SJCRH30 (cell line): ENCODE measurements at regions not wholly inside any gene's neighbourhood (a gene's known extent, or its start where the extent isn't known, plus 50 kb on each side); places are given as distances from the start of the nearest gene placed in this dataset.
A peak's percentile ranks its signal among the peaks of the same experiment; 100 is the strongest.

Source experiments
- DNase-seq, 2 experiments: peaks; one replicate each; pipeline ENCODE4 v3.0.0-alpha.2; 2015 to 2020
- H3K27ac ChIP-seq: fragments of 250-450 bp; sonication (Bioruptor Pico); 2 replicates; pipeline ENCODE4 v1.5.1; 2020; ENCODE audit warnings: mild to moderate bottlenecking, moderate library complexity
- H3K27me3 ChIP-seq: fragments of 250-450 bp; sonication (Bioruptor Pico); 2 replicates; pipeline ENCODE4 v1.5.1; 2020; ENCODE audit warnings: mild to moderate bottlenecking, moderate library complexity
- H3K36me3 ChIP-seq: fragments of 250-450 bp; sonication (Bioruptor Pico); 2 replicates; pipeline ENCODE4 v1.5.1; 2020; ENCODE audit warnings: mild to moderate bottlenecking, moderate library complexity
- H3K4me1 ChIP-seq: fragments of 250-450 bp; sonication (Bioruptor Pico); 2 replicates; pipeline ENCODE4 v1.5.1; 2020; ENCODE audit warnings: mild to moderate bottlenecking, moderate library complexity
- H3K4me3 ChIP-seq: fragments of 250-450 bp; sonication (Bioruptor Pico); 2 replicates; pipeline ENCODE4 v1.5.1; 2020; ENCODE audit warnings: mild to moderate bottlenecking, moderate library complexity
- H3K9me3 ChIP-seq: fragments of 250-450 bp; sonication (Bioruptor Pico); replicated peaks from 2 replicates; pipeline ENCODE4 v1.5.1; 2020; ENCODE audit warnings: mild to moderate bottlenecking, moderate library complexity

- no peaks in the 10 kb centered on the region for H3K4me1 ChIP-seq
- H3K4me3 ChIP-seq: no peak overlapping the region
Observed at GRCh38 chr3:76152028-76152427, 366.7 kb upstream of the ZNF717 start.

GRCh38 chr3:76161856-76162255 lies 376.5 kb upstream of the ZNF717 start:
- Histone ChIP-seq H3K4me1 (no peaks in the 10 kb centered on the region), H3K36me3 (no peaks in the 10 kb centered on the region), H3K27ac (no peak overlapping the region), H3K9me3 (no peaks in the 10 kb centered on the region), H3K4me3 (no peak overlapping the region), H3K27me3 (no peaks in the 10 kb centered on the region)
- DNase-seq: no peak

More at GRCh38 chr3:76152028-76152427, 366.7 kb upstream of the ZNF717 start:
- Histone ChIP-seq H3K27ac (no peak overlapping the region), H3K9me3 (no peaks in the 10 kb centered on the region), H3K27me3 (no peaks in the 10 kb centered on the region), H3K36me3 (no peaks in the 10 kb centered on the region)
- DNase-seq: no peak

GRCh38 chr3:76171647-76172046 lies 386.3 kb upstream of the ZNF717 start:
- Histone ChIP-seq H3K36me3 (no peaks in the 10 kb centered on the region), H3K4me1 (no peaks in the 10 kb centered on the region), H3K27me3 (no peaks in the 10 kb centered on the region), H3K27ac (no peak overlapping the region), H3K4me3 (no peak overlapping the region), H3K9me3 (no peaks in the 10 kb centered on the region)
- no peak for DNase-seq

- no peak overlapping the region for H3K4me3 ChIP-seq
- no peaks in the 10 kb centered on the region for H3K36me3 ChIP-seq
- no peak overlapping the region for H3K27ac ChIP-seq
- H3K27me3 ChIP-seq: no peaks in the 10 kb centered on the region
- H3K4me1 ChIP-seq: no peaks in the 10 kb centered on the region
- no peak for DNase-seq
- no peaks in the 10 kb centered on the region for H3K9me3 ChIP-seq
Observed at GRCh38 chr3:76177610-76178009, 392.3 kb upstream of the ZNF717 start.

- no peak overlapping the region for H3K27ac ChIP-seq
- H3K36me3 ChIP-seq: no peaks in the 10 kb centered on the region
- H3K9me3 ChIP-seq: no peaks in the 10 kb centered on the region
- H3K4me1 ChIP-seq: no peaks in the 10 kb centered on the region
- no peak overlapping the region for H3K4me3 ChIP-seq
- DNase-seq: no peak
- H3K27me3 ChIP-seq: no peaks in the 10 kb centered on the region
Observed at GRCh38 chr3:76178412-76178811, 393.1 kb upstream of the ZNF717 start.

- Histone ChIP-seq H3K27me3 (no peaks in the 10 kb centered on the region), H3K4me1 (no peaks in the 10 kb centered on the region), H3K27ac (no peak overlapping the region), H3K9me3 (no peaks in the 10 kb centered on the region), H3K36me3 (no peaks in the 10 kb centered on the region), H3K4me3 (no peak overlapping the region)
- DNase-seq: no peak
Observed at GRCh38 chr3:76181213-76181612, 395.9 kb upstream of the ZNF717 start.

- Histone ChIP-seq H3K27ac (no peak overlapping the region; the same call in 1 of the 2 replicates), H3K9me3 (no peaks in the 10 kb centered on the region)
- no peak for DNase-seq
Observed at GRCh38 chr3:76198086-76198485, 412.7 kb upstream of the ZNF717 start.

GRCh38 chr3:76199382-76199781 lies 414.0 kb upstream of the ZNF717 start:
- H3K27ac ChIP-seq: peak overlapping the region; percentile 88
- no peaks in the 10 kb centered on the region for H3K9me3 ChIP-seq
- H3K4me1 ChIP-seq: peaks cover 19% of the 10 kb centered on the region
- no peaks in the 10 kb centered on the region for H3K27me3 ChIP-seq
- no peaks in the 10 kb centered on the region for H3K36me3 ChIP-seq
- no peak overlapping the region for H3K4me3 ChIP-seq
- DNase-seq: peak; percentile 64 to 87

More at GRCh38 chr3:76198086-76198485, 412.7 kb upstream of the ZNF717 start:
- H3K4me3 ChIP-seq: no peak overlapping the region
- no peaks in the 10 kb centered on the region for H3K27me3 ChIP-seq
- H3K4me1 ChIP-seq: peaks cover 19% of the 10 kb centered on the region
- no peaks in the 10 kb centered on the region for H3K36me3 ChIP-seq

- H3K36me3 ChIP-seq: no peaks in the 10 kb centered on the region
- peaks cover 15% of the 10 kb centered on the region for H3K4me1 ChIP-seq
- no peaks in the 10 kb centered on the region for H3K27me3 ChIP-seq
- H3K9me3 ChIP-seq: no peaks in the 10 kb centered on the region
- H3K27ac ChIP-seq: no peak overlapping the region
- peak; percentile 16 to 48 for DNase-seq
- no peak overlapping the region for H3K4me3 ChIP-seq
Observed at GRCh38 chr3:76203578-76203977, 418.2 kb upstream of the ZNF717 start.

GRCh38 chr3:76206346-76206745 lies 421.0 kb upstream of the ZNF717 start:
- no peak overlapping the region for H3K27ac ChIP-seq
- H3K4me1 ChIP-seq: no peaks in the 10 kb centered on the region
- H3K36me3 ChIP-seq: no peaks in the 10 kb centered on the region
- no peak overlapping the region for H3K4me3 ChIP-seq
- H3K27me3 ChIP-seq: no peaks in the 10 kb centered on the region
- no peak for DNase-seq
- H3K9me3 ChIP-seq: no peaks in the 10 kb centered on the region

- Histone ChIP-seq H3K27ac (no peak overlapping the region), H3K9me3 (no peaks in the 10 kb centered on the region), H3K4me1 (no peaks in the 10 kb centered on the region), H3K36me3 (no peaks in the 10 kb centered on the region), H3K4me3 (no peak overlapping the region), H3K27me3 (no peaks in the 10 kb centered on the region)
- no peak for DNase-seq
Observed at GRCh38 chr3:76212679-76213078, 427.3 kb upstream of the ZNF717 start.

GRCh38 chr3:76222201-76222600 lies 436.9 kb upstream of the ZNF717 start:
- H3K36me3 ChIP-seq: no peaks in the 10 kb centered on the region
- peaks cover 3% of the 10 kb centered on the region; the same call in 1 of the 2 replicates for H3K4me1 ChIP-seq
- H3K27ac ChIP-seq: no peak overlapping the region
- no peak overlapping the region for H3K4me3 ChIP-seq
- DNase-seq: peak in 1 of 2 experiments; percentile 47
- H3K27me3 ChIP-seq: no peaks in the 10 kb centered on the region
- H3K9me3 ChIP-seq: no peaks in the 10 kb centered on the region

GRCh38 chr3:76231258-76231657 lies 445.9 kb upstream of the ZNF717 start:
- H3K9me3 ChIP-seq: no peaks in the 10 kb centered on the region
- H3K4me1 ChIP-seq: no peaks in the 10 kb centered on the region
- H3K4me3 ChIP-seq: no peak overlapping the region
- no peak for DNase-seq
- no peaks in the 10 kb centered on the region for H3K27me3 ChIP-seq
- H3K27ac ChIP-seq: no peak overlapping the region
- H3K36me3 ChIP-seq: no peaks in the 10 kb centered on the region

GRCh38 chr3:76242886-76243753 lies 457.8 kb upstream of the ZNF717 start:
- Histone ChIP-seq H3K4me1 (no peaks in the 10 kb centered on the region), H3K27me3 (no peaks in the 10 kb centered on the region), H3K27ac (no peak overlapping the region), H3K9me3 (no peaks in the 10 kb centered on the region), H3K4me3 (no peak overlapping the region), H3K36me3 (no peaks in the 10 kb centered on the region)
- no peak for DNase-seq

GRCh38 chr3:76245073-76245472 lies 459.7 kb upstream of the ZNF717 start:
- DNase-seq: no peak
- H3K4me3 ChIP-seq: no peak overlapping the region
- no peaks in the 10 kb centered on the region for H3K4me1 ChIP-seq
- no peaks in the 10 kb centered on the region for H3K36me3 ChIP-seq
- H3K27ac ChIP-seq: no peak overlapping the region
- H3K9me3 ChIP-seq: no peaks in the 10 kb centered on the region
- H3K27me3 ChIP-seq: no peaks in the 10 kb centered on the region

GRCh38 chr3:76245622-76246021 lies 460.3 kb upstream of the ZNF717 start:
- Histone ChIP-seq H3K36me3 (no peaks in the 10 kb centered on the region), H3K4me3 (no peak overlapping the region), H3K4me1 (no peaks in the 10 kb centered on the region), H3K27me3 (no peaks in the 10 kb centered on the region), H3K27ac (no peak overlapping the region), H3K9me3 (no peaks in the 10 kb centered on the region)
- no peak for DNase-seq
